T-helper 1 cell treated with Interleukin-12 subunit alpha and Interleukin-12 subunit beta and Interleukin-4 antibody, amounts not matched to agents 30 ng/mL and 1 ng/mL, for 36 hours (primary cell): ENCODE measurements at regions not wholly inside any gene's neighbourhood (a gene's known extent, or its start where the extent isn't known, plus 50 kb on each side); places are given as distances from the start of the nearest gene placed in this dataset.
"Not testable (repeated sequence)": the region's sequence is repeated elsewhere in the genome, so short reads cannot be mapped to it uniquely, and the experiment has no call there.

Experiments used
- intact Hi-C: fragments of 100-400 bp; cut with micrococcal nuclease; formaldehyde crosslinking; loops from one replicate; pipeline ENCODE4 v1.15.1; 2024

DNA sequence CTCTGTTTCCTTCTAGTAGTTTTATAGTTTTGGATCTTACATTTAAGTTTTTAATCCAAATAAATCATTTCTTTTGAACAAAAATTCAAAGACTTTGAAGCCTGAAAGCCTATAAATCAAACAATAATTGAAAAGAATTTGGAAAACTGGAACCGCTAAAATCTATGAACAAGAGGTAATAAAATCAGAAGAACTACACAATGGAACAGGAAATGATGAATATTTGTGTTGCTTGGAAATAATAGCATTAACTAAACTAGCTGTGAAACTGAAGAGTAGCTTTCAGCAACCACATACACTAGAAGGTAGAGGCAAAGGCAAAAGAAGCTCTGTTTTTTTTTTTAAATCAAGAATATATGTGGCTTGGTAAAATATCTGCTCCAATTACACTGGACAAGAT, 147.9 kb upstream of the ABI3BP start:
- intact Hi-C loops = no loop called here

GRCh38 chr3:101138817-101139216, 145.6 kb upstream of the ABI3BP start:
- intact Hi-C loops = no loop called here

- intact Hi-C loops = no loop called here
Measured at GRCh38 chr3:101134331-101134730, 141.1 kb upstream of the ABI3BP start.

- intact Hi-C loops = no loop called here
Measured at GRCh38 chr3:101133652-101134051, 140.4 kb upstream of the ABI3BP start.

- intact Hi-C loops = not testable (repeated sequence)
Measured at GRCh38 chr3:101133197-101133596, 140.0 kb upstream of the ABI3BP start.

DNA sequence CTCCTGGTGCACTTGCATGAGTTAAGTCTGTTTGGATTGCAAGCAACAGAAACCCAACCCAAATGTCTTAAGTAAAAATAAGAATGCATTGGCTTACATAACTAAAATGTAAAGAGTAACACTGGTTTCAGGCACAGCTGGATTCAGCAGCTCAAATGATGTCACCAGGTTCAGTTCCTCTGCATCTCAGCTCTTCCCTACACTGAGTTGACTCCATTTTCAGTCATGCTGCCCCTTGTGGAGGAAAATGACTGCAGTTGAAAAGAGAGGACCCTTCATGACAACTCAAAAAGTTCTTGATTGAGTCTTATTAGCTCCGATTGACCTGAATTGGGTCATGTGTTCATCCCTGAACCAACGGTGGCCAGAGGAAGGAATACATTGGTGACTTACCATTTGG, 138.5 kb upstream of the ABI3BP start:
- intact Hi-C loops = no loop called here

DNA sequence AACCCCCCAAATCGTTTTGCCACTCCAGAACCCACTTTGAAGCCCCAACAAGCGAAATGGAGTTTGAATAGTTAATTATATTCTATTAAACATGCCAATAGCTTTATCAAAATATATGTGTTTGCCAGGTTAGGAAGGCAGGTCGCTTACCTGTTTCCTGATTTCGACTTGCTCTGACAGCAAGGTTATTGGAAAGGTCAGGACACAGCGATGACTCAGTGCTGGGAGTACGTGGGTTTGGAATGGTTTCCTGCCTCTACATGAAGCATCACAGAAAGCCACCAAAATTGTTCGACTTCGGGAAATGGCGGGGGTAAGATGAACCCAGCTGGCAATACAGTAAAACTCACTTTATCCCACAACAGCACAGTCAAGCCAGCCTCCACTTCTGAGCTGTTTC, 135.6 kb upstream of the ABI3BP start:
- intact Hi-C loops = no loop called here

DNA sequence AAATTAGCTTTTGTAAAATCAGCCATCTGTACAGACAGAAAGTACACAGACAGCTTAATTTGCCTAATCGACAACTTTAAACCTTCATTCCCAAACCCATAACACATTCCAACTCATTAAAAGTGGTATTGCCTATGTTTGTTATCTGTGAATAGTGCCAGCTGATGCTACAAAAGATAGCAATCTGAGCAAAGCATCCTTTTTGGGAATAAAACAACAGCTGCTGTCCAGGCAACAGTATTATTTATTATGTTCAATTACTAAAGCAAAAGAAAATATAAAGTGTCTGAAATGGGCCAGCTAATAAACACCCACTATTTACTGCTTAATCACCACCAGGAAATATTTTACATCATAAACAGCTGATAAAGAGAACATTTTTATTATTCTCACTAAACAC, 134.8 kb upstream of the ABI3BP start:
- intact Hi-C loops = no loop called here

GRCh38 chr3:101124125-101124524, 130.9 kb upstream of the ABI3BP start:
- intact Hi-C loops = no loop called here

GRCh38 chr3:101123081-101123480, 129.9 kb upstream of the ABI3BP start:
- intact Hi-C loops = no loop called here

DNA sequence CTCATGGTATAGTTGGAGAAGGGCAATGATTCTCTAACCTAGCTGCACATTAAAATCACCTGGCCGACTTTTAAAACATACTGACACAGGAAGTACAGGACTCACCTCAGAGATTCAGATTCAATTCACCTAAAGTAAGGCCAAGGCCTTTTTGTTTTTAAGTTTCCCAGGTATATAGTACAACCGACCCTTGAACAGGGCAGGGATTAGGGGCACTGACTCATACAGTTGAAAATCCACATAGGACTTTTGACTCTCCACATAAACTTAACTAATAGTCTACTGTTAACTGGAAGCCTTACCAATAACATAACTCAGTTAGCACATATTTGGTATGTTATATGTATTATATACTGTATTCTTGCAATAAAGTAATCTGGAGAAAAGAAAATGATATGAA, 129.5 kb upstream of the ABI3BP start:
- intact Hi-C loops = no loop called here

DNA sequence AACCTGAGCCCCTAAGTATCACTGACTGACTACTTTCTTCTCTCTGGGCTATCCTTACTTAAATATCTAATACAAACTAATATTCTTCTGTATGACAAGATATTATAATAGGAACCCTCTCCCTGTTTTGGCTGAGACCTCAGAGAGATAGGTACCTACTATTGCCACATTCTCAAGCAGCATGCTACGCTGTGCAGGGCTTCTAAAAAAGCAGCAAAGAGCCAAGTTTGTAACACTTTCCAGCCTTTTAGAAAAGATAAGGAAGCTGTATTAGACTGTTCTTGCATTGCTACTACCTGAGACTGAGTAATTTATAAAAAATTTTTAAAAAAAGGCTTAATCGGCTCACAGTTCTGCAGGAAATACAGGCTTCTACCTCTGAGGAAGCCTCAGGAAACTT, 126.8 kb upstream of the ABI3BP start:
- intact Hi-C loops = no loop called here

DNA sequence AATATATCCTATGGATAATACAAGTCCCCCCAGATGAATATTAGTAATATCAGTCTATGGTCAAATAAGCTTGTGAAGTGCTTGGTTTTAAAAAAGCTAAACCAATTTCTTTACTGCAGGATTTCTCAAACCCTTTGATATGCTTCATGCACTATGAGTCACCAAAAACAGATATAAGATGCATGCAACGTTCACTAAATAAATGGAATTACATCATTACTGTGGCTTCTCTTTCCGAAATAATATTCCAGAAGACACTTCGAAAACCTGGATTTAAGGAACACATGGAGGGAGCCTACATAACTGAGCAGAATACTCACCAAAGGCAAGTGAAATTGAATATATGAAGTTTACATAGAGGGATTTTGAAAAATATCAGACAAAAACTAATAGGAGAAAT, 126.3 kb upstream of the ABI3BP start:
- intact Hi-C loops = no loop called here

- intact Hi-C loops = no loop called here
Measured at GRCh38 chr3:101117980-101118379, 124.8 kb upstream of the ABI3BP start.

GRCh38 chr3:101117465-101117864, 124.2 kb upstream of the ABI3BP start:
- intact Hi-C loops = no loop called here

DNA sequence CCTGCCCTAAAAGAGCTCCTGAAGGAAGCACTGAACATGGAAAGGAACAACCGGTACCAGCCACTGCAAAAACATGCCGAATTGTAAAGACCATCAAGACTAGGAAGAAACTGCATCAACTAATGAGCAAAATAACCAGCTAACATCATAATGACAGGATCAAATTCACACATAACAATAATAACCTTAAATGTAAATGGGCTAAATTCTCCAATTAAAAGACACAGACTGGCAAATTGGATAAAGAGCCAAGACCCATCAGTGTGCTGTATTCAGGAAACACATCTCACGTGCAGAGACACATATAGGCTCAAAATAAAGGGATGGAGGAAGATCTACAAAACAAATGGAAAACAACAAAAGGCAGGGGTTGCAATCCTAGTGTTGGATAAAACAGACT, 117.1 kb upstream of the ABI3BP start:
- intact Hi-C loops = not testable (repeated sequence)

- intact Hi-C loops = no loop called here
Measured at GRCh38 chr3:101104321-101104720, 111.1 kb upstream of the ABI3BP start.

- intact Hi-C loops = no loop called here
Measured at GRCh38 chr3:101102678-101103296, 109.6 kb upstream of the ABI3BP start.

DNA sequence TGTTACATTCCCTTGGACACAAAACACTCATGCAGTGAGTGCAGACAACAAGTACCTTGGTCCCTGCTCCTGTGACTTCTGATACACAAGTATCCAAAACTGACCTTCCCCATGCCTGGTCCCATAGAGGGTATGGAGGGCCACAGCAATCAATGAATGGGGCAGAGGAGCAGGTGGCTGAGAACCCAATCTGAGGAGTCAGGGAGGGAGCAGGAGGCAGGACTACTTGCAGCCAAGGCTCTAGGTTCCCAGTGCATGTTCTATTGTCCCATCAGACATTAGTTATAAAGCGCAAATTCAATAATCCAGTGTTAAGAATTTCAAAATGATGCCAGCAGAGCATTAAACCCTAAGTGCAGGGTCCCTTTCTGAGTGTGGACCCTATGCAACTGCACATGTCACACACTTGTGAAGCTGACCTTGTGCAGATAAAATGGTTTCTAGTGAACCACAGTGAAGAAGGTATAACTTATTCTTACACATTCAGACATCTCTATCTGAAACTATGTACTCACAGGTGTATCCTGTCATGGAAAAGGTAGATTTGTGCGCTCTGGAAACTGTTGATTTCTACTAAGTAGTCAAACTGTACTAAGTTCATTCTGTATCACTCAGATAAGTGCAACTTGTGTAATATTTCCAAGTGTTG, 107.3 kb upstream of the ABI3BP start:
- intact Hi-C loops = no loop called here

DNA sequence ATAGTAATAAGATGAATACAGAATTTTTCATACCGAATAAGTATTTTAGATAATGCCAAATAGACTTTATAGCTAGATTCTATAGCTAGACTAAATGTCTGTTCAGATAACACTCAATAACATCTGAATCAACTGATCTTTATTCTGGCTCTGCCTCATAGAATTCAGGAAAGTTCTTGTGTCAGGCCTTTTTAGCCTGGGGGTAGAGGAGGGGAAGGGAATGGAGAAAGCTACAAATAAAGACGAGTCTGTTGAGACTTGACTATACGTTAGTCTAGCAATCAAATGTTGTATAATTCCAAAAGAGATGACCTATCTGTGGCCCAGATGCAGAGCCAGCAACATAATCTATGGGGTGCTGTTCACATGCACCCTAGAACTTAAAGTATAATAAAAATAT, 106.6 kb upstream of the ABI3BP start:
- intact Hi-C loops = no loop called here

GRCh38 chr3:101096444-101096843, 103.2 kb upstream of the ABI3BP start:
- intact Hi-C loops = no loop called here

GRCh38 chr3:101095693-101096430, 102.6 kb upstream of the ABI3BP start:
- intact Hi-C loops = no loop called here

DNA sequence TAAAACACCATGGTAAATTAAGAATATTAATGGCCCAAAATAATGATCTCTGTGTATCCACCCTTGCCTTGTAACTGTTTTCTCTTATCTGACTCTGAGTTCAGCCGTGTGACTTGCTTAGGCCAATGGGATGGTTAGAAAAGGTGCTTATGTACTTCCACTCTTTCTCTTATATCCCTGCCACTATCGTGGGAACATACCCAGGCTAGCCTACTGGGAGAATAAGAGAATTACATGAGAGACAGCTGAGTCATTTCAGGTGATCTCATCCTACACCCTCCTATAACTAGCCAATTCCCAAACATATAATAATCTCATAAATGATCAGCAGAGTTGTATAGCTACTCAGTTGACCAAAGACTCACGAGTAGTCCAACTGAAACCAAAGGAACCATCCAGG, 98.3 kb upstream of the ABI3BP start:
- intact Hi-C loops = no loop called here
